ENCODE measurements at regions not wholly inside any gene's neighbourhood (a gene's known extent, or its start where the extent isn't known, plus 50 kb on each side); places are given as distances from the start of the nearest gene placed in this dataset.
"Not testable (repeated sequence)": the region's sequence is repeated elsewhere in the genome, so short reads cannot be mapped to it uniquely, and the experiment has no call there.

DNA sequence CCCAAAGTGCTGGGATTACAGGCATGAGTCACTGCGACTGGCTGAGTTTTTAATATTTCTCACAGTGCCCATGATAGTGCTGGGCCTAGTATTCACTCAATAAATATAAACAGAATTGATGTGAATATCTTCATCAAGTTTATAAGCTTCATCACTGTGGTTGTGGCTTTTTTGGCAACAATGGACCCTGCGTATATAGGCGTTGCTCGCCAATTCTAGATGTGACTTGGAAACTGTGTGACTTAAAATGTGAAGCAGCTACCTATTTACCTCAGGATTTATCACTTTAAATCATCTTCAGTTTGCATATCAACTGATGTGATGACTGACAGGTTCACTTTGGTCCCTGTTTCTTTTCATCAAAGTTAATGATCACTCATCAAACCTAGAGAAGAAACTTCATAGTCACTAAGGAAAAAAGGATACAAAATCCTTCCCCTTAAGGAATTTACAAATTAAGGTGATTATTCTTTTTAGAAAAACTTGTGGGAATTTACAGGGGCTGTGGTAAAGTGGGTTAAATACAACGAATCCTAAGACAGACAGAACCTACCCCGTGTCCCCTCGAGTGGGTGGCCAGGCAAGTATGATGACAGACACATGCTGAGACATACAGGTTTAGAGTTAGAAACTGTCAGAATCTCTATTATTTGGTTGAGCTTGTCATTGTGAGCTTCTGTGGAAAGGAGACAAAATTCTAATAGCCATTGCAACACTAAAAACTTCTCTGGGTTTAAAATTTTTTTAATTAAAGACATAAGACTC lies 101.3 kb downstream of the AKAP11 start:
- DNase-seq (ENCODE audit: low read depth), result no peak

DNA sequence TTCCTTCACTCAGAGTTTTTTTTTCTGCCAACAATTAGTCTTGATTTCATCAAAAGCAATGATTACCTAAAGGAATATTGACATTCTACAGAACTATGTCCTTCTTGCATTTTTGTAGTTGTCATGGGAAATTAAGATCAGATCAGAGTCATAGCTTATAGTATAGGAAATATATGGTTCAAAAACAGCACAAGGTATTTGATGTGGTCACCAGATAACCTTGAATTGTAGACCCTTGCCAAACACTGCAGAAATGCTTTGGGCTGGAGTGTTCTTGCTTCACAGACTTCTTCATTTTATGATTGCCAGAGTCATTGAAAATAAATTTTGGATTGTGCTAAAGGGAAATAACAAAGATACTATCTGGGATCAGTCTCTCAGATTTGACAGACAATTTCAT lies 103.7 kb downstream of the AKAP11 start:
- DNase-seq (ENCODE audit: low read depth), result no peak

DNA sequence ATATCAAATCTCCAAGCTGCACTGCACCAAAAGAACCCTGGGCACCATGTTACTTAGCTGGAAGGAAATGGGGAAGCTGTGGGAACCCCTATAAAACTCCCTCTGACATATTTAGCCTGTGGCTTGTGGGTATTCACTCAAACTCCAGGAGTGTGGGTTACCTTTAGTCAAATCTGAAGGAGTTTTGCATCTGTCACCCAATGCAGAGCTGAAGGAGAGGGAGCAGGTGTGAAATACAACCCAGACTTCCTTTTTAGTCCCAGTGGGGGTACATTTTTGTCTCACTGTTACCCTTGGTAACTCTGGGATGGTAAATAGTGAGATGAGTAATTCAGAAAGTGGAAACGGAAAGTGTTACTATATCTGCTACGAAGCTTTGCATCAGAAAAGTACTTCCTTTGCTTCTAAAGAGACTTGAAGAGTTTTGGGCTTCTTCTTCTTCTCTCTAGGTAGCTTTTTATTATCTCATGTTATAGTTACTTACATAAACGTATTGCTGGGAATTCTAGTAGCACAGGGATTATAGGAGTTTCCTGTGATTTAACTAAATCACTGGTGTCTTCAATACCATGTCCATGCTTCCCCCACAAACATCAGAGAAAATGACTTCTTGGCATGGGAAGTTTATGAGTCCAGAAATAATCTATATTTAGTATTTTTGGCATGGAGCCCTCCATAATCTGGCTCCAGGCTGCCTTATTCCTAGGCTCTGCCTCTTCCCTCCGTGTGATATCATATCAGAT lies 105.9 kb downstream of the AKAP11 start:
- DNase-seq (ENCODE audit: low read depth), result no peak

GRCh38 chr13:42378383-42378780 lies 106.4 kb downstream of the AKAP11 start:
- no peak for DNase-seq (ENCODE audit: low read depth)

DNA sequence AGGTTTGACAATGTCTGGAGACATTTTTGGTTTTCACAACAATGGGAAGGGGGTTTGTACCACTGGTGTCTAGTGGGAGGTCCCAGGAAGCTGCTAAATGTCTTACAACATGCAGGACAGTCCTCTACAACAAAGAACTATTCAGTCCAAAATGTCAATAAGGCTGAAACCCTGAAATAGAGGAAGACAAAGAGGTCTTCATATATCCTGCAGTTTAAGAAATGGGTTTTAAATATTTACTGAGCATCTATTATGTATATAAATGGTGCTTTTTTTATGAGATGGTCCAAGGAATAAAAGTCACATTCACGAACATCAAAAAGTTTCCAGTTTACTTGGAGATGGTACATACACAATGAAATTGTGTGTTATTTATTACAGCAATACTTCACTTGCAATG lies 107.3 kb downstream of the AKAP11 start:
- no peak for DNase-seq (ENCODE audit: low read depth)

- DNase-seq (ENCODE audit: low read depth), result no peak
Measured at GRCh38 chr13:42380420-42381164, 108.6 kb downstream of the AKAP11 start.

DNA sequence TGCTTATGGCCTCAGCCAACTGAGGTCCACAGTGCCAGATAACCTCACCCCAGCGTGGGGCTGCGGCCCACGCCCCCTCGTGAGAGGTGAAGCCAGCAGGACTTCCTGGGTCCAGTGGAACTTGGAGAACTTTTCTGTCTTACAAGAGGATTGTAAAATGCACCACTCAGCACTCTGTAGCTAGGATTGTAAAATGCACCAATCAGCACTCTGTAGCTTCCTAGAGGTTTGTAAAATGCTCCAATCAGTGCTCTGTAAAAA lies 109.1 kb downstream of the AKAP11 start:
- no peak for DNase-seq (ENCODE audit: low read depth)

DNA sequence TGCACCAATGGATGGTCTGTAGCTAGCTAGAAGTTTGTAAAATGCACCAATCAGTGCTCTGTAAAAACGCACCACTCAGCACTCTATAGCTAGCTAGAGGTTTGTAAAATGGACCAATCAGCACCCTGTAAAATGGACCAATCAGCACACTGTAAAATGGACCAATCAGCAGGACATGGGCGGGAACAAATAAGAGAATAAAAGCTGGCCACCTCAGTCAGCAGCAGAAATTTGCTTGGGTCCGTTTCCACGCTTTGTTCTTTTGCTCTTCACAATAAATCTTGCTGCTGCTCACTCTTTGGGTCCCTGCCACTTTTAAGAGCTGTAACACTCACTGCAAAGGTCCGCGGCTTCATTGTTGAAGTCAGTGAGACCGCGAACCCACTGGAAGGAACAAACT lies 109.5 kb downstream of the AKAP11 start:
- not testable (repeated sequence) for DNase-seq (ENCODE audit: low read depth)

DNA sequence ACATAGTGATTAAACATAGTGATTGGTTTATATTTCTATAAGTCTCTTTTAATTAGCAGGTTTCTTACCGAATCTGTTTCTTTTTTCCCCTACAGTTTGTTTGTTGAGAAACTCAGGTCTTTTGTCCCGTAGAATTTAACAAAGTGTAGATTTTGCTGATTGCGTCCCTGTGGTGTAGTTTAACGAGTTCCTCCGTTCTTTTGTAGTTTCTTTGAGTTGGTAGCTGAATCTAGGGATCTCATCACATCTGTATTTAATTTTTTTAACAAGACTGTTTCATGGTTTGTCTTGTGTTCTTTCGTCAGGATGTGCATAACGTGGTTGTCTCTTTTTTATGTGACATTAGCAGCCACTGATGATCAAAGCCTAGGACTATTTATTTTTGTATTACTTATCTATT lies 111.1 kb downstream of the AKAP11 start:
- DNase-seq (ENCODE audit: low read depth), result no peak

- DNase-seq (ENCODE audit: low read depth), result no peak
Measured at GRCh38 chr13:42384265-42384664, 112.3 kb downstream of the AKAP11 start.

DNA sequence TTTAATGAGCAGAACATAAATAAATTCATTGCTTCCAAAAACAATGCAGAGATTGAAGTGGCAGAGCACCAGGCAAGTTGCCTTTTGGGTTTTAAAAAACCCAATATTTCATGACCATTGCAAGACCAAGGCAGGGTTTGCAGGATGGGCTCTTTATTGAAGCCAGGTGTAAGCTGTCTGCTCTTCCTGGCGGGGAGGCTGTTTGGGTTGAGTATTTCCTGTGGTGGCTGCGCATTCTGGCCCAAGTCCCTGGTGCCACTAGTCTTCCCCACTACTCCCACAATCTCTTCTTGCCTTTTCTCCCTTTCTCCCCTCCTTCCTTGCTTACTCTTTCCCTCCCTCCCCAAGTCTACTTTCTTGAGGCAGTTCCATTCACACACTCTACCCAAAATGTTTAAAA lies 116.4 kb downstream of the AKAP11 start:
- DNase-seq (ENCODE audit: low read depth), result no peak

DNA sequence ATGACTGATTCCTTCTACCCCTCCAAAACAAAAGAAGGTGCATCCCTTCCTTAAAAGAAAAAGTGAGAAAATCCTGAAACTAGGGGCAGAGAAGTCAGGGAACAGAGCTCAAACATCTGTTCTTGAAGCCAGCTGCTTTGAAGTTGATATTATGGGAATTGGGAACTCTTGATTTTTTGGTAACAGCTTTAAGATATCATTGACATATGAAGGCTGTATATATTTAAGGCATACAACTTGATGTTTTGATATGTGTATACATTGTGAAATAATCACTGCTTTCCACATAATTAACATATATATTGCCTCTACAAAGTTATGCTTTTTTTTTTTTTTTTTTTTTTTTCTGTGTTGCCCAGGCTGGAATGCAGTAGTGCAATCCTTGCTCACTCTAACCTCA lies 117.1 kb downstream of the AKAP11 start:
- no peak for DNase-seq (ENCODE audit: low read depth)

- no peak for DNase-seq (ENCODE audit: low read depth)
Measured at GRCh38 chr13:42392180-42392579, 120.2 kb downstream of the AKAP11 start.

- DNase-seq (ENCODE audit: low read depth), result no peak
Measured at GRCh38 chr13:42392716-42393572, 121.0 kb downstream of the AKAP11 start.

DNA sequence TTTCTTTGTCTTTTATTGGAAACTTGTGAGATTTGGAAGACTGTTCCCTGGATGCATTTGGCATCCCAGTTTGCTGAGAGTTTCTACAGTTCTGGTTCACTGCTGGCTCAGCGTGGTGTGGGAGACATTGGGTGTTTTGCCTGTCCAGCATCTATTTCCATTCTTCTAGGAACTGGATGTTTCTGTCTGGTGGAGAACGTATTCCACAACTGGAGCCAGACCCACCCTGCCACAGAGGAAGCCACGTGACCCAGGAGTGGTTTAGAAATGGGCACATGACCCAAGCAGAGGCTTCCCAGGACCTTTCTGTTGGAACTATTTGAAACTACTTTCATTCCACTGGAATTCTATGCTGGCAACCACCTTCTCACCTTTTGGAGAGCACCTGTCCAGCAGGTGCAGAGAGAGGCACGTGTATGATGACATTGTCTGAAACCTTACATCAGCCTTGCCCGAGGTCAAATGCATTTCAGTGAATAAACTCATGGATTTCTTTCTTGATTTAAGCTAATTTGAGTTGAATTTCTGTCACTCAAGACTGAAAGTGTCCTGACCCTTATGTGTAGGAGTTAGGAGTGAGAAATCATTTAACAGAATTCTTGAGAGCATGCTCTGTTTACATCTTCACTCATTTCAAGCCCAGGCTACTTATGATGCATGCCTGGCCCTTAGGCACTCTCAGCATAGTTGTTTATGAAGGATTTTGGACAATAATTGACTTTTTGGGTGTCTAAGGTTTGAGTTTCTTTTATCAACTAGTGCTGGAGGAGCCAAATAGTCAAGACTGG lies 121.8 kb downstream of the AKAP11 start:
- DNase-seq (ENCODE audit: low read depth), result no peak

DNA sequence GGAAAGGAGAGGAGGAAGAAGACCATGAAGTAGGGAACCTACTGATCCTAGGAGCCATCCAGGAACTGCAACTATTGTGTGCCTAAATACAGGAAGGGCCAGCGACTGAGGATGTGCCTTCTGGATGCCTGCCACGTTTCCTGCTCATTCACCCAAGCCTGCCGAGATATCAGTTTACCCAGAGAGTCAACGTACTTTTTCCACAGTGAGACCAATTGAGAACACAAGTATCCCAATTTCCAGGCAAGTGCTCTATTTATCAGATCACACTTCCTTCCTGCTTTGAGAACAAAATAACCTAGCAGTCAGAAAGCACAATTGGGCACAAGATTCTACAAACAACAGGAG lies 122.4 kb downstream of the AKAP11 start:
- no peak for DNase-seq (ENCODE audit: low read depth)

GRCh38 chr13:42394711-42395085 lies 122.7 kb downstream of the AKAP11 start:
- no peak for DNase-seq (ENCODE audit: low read depth)

DNA sequence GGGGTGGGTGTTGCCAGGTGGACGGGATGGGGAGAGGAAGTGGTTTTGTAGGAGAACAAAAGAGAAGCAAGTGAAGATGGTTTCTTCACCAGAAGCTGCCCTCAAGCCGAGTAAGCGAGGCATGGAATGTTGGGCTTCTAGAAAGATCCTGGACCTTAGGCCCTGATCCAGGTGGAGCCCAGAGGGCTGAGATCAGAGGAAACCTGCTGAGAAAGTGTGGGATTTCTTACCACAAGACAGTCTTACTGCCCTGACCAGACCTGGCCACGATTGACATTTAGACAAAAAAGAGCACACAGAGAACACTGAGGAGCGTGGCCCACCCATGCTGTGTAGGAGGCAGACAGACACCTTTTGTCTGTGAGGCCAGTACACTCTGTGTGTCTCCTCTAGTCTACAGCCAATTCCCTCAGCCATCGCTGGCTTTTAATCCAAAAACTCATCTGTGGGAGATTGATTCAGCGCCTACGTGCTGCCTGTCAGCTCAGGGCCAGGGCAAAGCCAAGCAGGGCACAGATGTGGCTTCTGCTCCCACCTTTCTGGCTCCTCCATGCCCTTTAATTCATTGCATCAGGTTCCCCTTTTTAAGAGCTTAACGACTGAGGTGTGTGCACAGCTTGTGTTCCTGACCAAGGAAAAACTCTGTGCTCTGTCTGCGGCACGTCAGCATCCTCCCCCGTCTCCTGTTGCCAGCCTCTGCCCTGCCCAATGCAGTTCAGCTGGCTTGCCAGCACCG lies 123.3 kb downstream of the AKAP11 start:
- no peak for DNase-seq (ENCODE audit: low read depth)

DNA sequence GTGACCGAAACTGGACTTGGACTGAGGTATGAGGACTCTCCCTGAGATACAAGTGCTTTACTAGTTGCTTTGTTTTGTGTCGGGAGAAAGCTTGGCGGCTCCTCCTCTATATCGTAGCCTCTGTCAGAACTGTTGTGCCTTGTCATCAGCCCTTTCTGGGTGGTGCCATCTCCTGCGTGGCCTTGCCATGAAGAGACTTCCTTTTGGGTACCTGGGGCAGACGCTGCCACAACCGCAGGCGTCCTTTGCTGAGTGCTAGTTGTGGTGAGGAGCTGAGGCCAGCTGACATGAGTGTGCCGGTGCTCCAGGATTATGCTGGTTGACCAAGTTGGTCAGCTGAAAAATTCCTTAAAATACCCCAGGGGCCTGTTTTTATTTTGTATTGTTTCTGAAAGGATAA lies 124.5 kb downstream of the AKAP11 start:
- no peak for DNase-seq (ENCODE audit: low read depth)

- DNase-seq (ENCODE audit: low read depth), result no peak
Measured at GRCh38 chr13:42396901-42397655, 125.1 kb downstream of the AKAP11 start.

All from fibroblast of the conjunctiva (primary cell).